IPS-NIHi7 (cell line): ENCODE measurements at regions not wholly inside any gene's neighbourhood (a gene's known extent, or its start where the extent isn't known, plus 50 kb on each side); places are given as distances from the start of the nearest gene placed in this dataset.

ENCODE experiments used
- DNase-seq: peaks from one replicate; pipeline ENCODE4 v3.0.0; 2012; ENCODE audit warnings: mixed read lengths; ENCODE audit errors: extremely low spot score

DNA sequence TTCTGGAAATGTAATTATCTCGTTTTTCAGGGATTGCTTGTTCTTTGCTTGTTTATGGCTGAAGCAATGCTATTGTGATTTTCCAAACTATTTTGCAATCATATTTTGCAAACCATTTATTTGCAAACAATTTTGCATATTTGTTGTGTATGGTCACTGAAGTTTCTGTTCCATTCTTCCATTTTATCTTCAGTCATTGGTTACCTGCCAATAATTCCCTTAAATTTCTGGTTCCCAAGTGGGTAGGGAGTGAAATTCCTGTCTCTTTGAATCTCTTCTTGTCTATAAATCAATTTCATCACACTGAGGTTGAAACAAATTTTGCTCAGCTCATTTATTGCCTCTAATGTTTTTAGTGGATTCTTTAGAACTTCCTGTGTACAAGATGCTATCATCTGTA, 401.7 kb upstream of the VWC2 start:
- DNase-seq, result no peak

DNA sequence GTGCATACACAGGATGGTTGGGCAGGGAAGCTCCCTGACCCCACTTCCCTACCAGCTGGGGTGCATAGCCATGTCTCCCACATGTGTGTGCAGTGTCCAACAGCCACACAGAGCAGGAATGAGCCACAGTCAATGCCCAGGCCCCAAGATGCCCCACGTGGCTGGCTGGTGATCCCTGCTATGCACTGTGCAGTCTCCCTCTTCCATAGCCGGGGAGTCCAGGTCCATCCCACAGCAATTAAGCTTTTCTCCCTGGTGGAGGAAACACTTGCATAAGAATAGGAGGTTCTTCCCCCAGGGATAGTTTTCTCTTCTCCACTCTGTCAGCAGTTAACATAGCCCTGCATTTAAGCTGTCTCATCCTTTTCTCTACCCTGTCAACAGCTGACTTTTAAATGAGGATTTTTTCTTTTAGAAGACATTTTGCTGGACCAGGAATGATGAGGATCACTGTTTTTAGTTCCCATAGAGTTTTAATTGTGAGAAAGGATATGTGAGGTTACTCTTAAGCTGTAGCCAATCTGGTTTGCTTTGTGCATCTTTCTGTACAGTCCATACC, 396.5 kb upstream of the VWC2 start:
- DNase-seq, result no peak

DNA sequence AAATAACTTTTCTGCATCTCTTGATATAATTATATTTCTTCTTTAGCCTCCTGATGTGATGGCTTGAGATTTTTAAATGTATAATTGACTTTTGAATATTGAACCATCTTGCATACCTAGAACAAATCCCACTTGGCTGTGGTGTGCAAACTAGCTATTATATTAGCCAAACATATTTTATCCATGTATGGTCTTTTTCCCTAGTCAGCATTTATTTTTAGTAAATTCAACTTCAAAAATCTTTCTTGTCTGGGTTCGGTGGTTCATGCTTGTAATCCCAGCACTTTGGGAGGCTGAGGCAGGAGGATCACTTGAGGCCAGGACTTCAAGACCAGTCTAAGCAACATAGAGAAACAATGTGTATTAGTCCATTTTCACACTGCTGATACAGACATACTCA, 386.6 kb upstream of the VWC2 start:
- no peak for DNase-seq

DNA sequence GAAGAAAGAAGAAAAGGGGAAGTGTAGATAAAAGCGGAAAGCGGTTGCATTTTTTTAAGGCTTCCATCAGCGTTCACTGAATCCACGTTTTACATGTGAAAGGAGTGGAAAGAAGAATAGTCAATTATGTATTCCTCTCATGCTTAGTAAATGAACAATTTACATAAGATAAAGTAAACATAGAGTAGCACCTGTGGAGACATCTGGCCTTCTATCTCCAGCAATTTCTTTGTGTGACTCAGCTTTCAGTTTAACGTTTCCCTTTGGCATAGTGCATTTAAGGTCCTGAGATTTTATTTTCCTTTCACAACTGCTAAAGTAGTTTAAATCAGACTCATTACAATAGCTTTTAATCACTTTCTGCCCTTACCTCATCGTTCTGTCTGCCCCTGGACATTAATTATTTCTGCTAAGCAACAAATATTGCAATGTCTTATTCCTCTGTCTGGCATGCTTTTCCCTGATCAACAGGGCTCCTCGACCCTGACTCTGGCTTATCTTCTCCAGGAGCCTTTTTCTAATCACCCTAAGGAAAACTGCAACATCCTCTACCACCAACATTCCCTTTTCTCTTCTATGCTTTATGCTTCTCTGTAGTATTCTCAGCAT, 383.5 kb upstream of the VWC2 start:
- DNase-seq, result no peak

DNA sequence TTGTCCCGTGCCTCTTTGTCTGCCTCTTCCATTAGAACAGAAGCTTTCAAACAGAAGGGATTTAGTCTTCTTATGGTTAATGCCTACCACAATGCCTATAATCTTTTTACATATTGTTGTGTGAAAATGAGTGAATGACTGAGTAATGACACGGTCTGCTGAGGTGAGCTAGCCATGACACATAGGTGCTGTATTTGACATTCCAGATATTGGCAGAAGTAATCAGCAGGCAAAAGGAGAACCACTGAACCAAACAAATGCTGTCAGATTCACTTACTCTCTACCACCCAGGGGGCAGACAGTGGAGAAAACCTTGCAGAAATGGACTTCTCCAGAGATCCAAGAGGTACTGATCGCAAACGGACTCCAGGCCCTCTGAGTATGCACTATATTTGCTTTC, 377.2 kb upstream of the VWC2 start:
- DNase-seq, result no peak

DNA sequence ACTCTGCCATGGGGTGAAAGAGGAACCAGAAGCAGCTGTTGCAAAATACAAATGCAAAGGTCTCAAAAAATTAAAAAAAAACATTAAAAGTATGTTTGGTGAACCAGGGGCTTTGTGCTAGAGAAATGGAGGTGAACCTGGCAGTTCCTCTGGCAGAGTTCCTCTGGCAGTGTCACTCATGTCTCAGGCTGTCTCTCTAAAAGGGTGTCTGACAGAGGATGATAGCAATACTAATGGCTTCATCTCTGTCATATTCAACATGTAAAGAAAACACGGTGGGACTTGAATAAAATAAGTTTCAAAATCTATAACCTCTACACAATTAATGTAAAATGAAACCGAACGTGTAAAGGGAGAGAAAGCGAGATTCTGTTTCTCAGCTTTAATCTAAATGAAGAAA, 375.7 kb upstream of the VWC2 start:
- DNase-seq, result no peak

DNA sequence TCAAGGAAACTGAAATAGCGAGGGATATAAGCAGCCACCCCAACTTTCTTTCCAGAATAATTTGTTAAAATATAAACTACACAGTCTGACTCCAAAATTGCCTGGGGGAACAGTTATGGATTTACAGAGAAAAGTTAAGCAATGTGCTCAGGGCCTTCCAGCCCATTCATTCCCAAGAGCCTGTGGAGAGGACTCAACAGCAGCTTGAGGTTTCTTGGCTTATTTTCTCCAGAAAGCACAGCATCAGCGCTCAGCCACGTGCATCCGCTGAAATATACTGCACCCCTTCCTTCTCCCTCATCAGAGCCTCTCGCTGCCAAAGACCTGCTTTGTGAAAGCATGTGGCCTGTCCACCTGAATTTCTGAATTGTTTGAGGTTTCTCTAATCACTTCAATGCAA, 375.2 kb upstream of the VWC2 start:
- no peak for DNase-seq

DNA sequence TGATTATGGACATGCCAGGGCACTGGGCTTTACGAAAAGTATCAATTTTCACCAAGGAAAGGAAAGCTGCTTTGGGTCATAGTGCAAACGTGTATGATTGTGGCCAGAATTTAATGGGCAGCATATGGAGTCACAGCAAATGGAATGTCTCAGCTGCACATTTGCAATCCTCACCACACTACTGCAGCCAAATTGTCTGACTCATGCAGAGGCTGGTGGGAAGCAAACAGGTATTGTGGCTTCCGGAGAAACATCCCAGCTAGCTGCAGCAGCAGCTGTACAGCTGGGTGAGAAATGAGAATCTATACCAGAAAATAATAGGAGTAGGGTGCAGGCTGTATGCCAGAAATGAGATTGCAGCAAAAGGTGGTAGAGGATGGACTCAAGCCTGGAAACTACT, 374.7 kb upstream of the VWC2 start:
- no peak for DNase-seq

DNA sequence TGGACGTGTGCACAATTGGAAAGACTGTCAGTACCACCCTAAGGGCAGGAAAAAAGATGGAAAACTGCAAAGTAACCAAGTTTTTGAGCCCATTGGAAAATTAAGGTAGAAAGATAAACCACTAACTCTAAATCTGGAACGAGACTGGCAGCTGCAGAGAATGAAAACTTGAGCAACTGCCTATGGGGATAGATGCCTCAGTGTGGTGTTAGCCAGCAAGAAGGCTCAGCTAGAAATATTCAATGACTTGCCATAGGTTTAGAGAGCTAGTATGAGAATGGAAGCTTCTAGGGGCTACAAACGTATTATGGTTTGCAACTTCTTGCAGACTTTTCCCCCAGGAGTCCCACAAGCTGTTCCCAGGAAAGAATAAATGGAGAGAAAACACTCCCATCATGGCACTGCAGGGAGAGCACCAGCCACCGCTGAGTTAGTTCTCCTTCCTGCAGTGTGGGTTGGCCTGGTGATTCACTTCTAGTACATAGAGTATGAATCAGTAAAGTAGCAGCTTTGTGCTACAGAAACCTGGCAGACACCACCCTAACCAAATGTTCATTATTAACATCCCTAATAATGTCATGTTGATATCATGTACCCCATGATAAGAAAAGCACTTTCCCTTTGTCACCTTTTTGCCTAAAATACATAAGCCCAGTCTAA, 372.4 kb upstream of the VWC2 start:
- no peak for DNase-seq

DNA sequence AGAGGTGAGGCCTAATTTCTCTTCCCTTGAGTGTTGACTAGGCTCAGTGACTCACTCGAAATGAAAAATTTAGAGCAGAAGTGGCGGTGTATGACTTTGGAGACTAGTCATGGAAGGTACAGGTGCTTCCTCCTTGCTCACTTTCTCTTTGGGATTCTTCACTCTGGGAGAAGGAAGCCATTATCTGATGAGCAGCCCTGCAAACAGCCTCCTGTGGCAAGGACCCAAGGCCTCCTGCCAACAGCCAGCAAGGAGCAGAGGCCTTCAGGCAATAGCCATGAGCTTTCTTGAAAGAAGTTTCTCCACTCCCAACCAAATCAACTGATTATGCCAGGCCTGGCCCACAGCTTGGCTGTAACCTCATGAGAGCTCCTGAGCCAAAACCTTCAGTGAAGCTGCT, 369.6 kb upstream of the VWC2 start:
- no peak for DNase-seq

DNA sequence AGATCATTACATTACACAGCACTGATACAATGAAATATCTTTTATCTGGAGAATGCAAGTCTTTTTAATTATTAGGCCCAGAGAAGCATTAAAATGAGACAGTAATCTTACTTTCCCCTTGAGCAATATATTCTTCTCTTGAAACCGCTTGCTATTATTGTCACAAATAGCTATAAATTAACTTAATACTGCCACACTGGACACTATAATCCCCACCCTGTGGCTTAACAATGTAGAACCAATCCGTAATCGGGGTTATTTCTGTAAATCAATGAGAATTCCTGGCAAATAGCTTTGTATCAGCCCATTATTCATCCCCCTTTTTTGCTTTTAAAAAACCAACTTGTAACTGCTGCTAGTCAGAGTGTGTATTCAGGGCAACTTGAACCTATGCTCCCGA, 366.2 kb upstream of the VWC2 start:
- DNase-seq, result no peak

DNA sequence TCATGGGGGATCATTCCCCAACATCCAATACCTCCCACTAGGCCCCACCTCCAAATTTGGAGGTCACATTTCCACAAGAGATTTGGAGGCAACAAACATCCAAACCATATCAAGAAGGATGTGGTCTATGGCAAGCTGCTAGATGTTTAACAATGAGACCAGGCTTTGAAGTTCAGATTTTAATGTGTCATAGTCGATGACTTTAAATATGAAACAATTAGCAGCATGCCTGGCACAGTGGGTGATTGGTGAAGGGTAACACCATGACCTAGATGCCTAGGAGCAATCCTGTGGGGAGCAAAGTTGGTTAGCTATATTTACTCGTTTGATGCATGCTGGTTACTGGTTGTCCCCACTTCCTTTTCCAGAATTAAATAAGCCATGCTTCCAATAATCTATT, 356.4 kb upstream of the VWC2 start:
- no peak for DNase-seq

DNA sequence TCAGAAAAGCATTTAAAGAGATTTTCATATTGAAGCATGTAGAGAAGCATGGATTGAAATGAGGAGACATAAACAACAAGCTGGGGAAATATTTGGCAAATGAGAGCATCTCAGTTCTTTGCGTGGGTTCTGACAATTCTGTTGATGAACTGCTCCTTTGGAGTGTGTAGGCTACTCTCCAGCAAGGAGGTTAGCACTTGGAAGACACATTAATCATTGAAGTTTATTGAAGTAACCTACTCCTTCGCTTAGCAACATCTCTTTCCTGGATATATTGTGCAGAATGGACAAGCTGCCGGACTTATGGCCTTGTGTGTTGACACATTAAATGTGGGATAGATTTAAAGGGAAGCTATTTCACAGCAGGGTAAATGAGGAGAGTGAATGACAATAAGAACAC, 354.5 kb upstream of the VWC2 start:
- no peak for DNase-seq

DNA sequence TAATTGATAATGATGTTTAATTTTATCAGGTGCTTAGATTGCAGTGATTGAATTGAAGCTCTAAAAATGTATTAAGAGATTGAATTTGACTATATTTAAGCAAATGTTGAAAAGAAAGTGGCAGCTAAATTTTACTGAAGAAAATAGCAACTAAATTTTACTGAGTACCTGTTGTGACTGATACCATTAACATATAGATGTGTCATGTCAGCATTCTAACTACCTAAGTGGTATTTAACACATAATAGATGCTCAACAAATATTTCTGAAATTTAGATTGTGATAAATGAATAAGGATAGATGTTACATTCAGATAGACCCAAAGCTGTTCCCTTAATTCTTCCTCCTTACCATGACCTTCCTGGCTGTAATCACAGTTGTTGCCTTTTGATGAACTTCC, 350.9 kb upstream of the VWC2 start:
- no peak for DNase-seq

DNA sequence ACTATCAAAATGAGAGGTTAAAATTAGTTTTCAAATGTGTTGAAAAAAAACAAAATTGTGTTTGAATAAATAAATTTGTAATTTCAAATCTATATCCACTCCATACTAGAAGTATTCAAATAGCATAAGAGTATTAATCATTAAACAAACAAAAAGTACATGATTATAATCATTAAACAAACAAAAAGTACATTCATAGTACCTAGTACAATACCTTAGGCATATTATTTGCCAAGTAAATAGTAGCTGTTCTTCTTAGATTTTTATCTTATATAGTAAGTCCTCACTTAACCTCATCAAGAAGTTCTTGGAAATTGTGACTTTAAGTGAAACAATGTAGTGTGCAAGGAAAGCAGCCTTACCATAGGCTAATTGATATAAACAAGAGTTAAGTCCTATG, 349.3 kb upstream of the VWC2 start:
- DNase-seq, result no peak

DNA sequence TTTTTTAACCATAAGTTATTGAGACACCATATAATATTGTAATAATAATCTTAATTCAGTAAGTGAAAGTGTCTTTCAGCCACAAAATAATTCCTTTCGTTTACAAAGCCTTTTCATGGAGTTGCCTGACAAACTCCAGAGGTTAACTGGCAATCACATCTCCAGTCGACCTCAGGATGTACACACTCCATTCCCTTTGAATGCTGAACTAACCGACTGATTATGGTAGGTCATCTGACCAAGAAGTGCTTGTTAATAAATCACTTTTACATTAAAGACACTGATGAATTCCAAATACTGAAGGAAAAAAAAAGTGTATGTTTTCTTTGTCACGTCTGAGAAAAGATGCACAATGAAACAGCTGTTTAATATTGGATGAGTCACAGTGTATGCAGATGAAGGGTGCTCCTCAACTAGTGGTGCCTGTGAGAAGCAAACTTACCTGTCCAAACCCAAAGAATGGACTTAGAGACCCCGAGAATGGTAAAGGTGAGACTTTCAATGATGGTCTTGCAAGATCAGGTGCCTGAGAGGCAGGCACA, 348.1 kb upstream of the VWC2 start:
- DNase-seq, result no peak

DNA sequence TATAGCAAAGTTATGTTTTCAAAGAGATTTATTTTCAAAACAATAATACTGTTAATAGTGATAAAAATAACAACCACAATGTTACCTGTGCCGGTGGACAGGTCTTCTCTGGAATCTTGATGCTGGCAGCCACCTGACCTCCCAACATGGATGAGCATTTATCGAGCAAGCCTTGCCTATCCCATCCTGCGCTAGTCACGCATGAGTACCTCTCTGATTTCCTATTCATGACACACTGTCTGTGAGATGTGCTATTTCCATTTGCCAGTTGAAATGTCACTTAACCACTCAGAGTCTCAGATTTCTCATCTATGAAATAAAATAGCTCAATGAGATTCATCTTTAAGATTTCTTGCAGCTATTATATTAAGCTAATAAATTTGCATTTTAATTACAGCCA, 341.2 kb upstream of the VWC2 start:
- DNase-seq, result no peak

DNA sequence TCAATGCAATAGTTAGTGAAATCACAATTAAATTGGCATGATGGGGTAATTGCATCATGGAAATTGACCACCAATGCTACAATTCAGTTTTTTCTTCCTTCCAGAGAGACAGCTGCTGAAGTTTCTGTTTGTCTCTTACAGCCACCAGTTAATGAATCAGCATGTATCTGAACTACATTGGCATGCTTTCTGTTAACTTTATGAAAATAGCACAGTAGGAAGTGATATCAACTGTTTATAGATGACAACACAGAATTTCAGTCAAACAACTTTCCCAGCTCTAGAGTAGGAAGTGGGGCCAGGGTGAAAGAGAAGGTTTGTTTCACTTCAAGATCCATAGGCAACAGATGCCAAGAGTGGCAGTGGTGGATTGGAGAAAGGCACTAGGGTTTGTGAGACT, 339.6 kb upstream of the VWC2 start:
- no peak for DNase-seq

DNA sequence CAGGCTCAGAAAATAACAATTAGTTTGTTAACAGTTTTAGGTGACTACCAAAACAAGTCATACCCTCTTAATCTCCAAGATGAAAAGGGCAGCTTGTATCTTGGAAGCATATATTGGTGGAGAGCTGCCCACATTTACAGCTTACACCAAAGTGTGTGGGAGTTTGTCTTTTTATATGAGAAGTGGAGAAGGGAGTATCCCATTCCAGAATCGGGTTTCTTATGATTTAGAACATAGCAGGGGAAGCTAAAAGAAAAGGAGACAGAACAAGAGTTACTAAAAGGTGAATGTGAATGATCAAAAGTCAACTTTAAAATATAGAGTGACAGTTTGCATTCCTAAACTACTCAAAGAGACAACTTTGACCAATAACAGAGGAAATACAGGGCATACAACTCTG, 338.6 kb upstream of the VWC2 start:
- no peak for DNase-seq

DNA sequence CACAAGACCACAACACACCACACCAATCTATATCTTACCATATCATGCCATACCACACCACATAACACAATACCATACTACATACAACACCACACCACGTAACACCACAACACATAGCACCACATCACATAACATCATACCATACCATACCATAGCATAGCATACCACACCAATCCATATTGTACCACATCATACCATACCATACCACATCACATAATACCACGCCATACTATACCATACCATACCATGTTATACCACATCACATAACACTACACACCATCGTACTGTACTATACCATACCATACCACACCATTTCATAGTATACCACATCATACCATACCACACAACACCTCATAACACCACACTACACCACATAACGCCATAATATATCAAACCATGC, 335.2 kb upstream of the VWC2 start:
- no peak for DNase-seq

DNA sequence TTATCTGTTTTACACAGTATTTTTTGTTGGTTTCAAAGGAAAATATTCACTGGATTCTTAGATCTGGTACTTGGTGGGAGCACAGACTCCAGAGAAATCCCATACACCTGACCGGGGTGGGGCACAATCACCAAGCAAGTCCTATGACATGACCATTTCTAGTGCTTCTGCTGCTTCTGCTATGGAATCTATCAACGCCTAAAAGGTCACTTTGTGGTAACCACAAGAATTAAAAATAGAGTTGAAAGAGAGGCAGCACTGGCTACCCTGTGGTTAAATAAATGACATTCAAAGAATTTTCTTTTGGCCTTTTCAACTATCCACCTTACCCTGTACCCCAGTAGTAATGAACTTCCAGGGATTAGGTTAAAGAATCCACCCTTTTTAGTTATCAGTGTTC, 329.9 kb upstream of the VWC2 start:
- no peak for DNase-seq

DNA sequence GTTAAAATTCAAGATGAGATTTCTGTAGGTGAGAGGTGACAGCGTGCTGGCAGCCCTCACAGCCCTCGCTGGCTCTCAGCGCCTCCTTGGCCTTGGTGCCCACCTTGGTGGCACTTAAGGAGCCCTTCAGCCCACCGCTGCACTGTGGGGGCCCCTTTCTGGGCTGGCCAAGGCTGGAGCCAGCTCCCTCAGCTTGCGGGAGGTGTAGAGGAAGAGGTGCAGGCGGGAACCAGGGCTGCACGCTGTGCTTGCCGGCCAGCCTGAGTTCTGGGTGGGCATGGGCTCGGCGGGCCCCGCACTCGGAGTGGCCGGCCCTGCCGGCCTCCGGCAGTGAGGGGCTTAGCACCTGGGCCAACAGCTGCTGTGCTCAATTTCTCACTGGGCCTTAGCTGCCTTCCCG, 320.0 kb upstream of the VWC2 start:
- DNase-seq, result no peak

DNA sequence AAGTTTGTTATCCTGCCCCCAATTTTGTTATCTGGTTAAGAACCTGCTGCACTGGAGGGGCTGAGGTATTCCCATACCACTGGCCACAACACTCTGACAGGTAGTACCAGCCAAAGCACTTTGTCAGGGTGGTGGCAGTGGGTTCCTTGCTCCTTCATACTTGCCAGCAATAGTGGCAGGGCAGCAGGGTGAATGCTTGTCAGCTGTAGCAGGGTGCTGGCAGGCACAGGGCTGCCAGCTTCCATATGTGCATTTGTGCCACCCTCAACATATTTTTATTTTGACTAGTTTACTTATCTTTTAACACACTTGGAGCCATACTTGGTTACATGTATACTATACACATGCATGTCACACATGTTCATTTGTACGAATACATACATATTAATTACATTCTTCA, 294.0 kb upstream of the VWC2 start:
- no peak for DNase-seq
